Left lung (tissue), 4 donors: ENCODE measurements at regions not wholly inside any gene's neighbourhood (a gene's known extent, or its start where the extent isn't known, plus 50 kb on each side); places are given as distances from the start of the nearest gene placed in this dataset.
A peak's percentile ranks its signal among the peaks of the same experiment; 100 is the strongest.
"Not testable (repeated sequence)": the region's sequence is repeated elsewhere in the genome, so short reads cannot be mapped to it uniquely, and the experiment has no call there.

ENCODE experiments used
- ATAC-seq: fragments of 200-7000 bp; cut with Tn5 transposase; one replicate; pipeline ENCODE4 v1.9.1; 2020; ENCODE audit warnings: moderate library complexity
- DNase-seq, 4 donors: peaks; one replicate each; pipeline ENCODE4 v3.0.0-alpha.2; 2013 to 2020
- H3K27ac ChIP-seq, 2 donors: fragments of 200-600 bp; sonication (generic) in 1 of 2; one replicate each; pipeline versions ENCODE4 v1.5.0 to v1.8.0; 2020 to 2021
- H3K27me3 ChIP-seq, 2 donors: fragments of 200-600 bp; sonication (generic) in 1 of 2; one replicate each; pipeline versions ENCODE4 v1.5.0 to v1.8.0; 2020 to 2021
- H3K36me3 ChIP-seq, 2 donors: fragments of 200-600 bp; sonication (generic) in 1 of 2; one replicate each; pipeline versions ENCODE4 v1.5.0 to v1.8.0; 2020 to 2021
- H3K4me1 ChIP-seq, 2 donors: fragments of 200-600 bp; one replicate each; pipeline ENCODE4 v1.8.0; 2021
- H3K4me3 ChIP-seq, 2 donors: fragments of 200-600 bp; sonication (generic) in 1 of 2; one replicate each; pipeline versions ENCODE4 v1.5.0 to v1.8.0; 2020 to 2021; ENCODE audit warnings: mild to moderate bottlenecking in 1 of 2
- H3K9me3 ChIP-seq, 2 donors: fragments of 200-600 bp; sonication (generic) in 1 of 2; one replicate each; pipeline versions ENCODE4 v1.5.0 to v1.8.0; 2020 to 2021
- CTCF ChIP-seq, 2 donors: fragments of 200-600 bp; sonication (generic) in 1 of 2; IDR thresholded peaks; one replicate each; pipeline versions ENCODE4 v1.5.0 to v1.8.0; 2021; ENCODE audit warnings: antibody characterized with exemption in 2 of 2
- intact Hi-C, 2 donors: fragments of 100-400 bp; cut with DNase I; formaldehyde crosslinking; loops; one replicate each; pipeline versions ENCODE4 v1.11.2 to v1.14.2; 2022
- donor health status: DM: no; HTN: yes; CAD: no.
- donor health status: DM: no; HTN: no; CAD: no.

GRCh38 chr12:38411946-38412345 is 95.4 kb downstream of the ALG10B start:
- no peaks in the 10 kb centered on the region for H3K4me1 ChIP-seq
- H3K9me3 ChIP-seq: peaks cover 0 to 2% of the 10 kb centered on the region in 2 donors
- intact Hi-C loops: no loop called here
- TF ChIP-seq CTCF (IDR thresholded peaks at IDR 0.05): no peak
- H3K27me3 ChIP-seq: no peaks in the 10 kb centered on the region
- H3K4me3 ChIP-seq: no peak overlapping the region
- H3K36me3 ChIP-seq: no peaks in the 10 kb centered on the region
- DNase-seq (no peak), ATAC-seq (no peak)
- no peak overlapping the region for H3K27ac ChIP-seq

GRCh38 chr12:38417101-38417500 is 100.5 kb downstream of the ALG10B start:
- no peak for DNase-seq
- Histone ChIP-seq H3K9me3 (peaks cover 0 to 3% of the 10 kb centered on the region in 2 donors), H3K4me3 (no peak overlapping the region), H3K27me3 (no peaks in the 10 kb centered on the region), H3K27ac (no peak overlapping the region), H3K36me3 (no peaks in the 10 kb centered on the region), H3K4me1 (no peaks in the 10 kb centered on the region)
- intact Hi-C loops: no loop called here
- no peak for ATAC-seq
- no peak for TF ChIP-seq CTCF (IDR thresholded peaks at IDR 0.05)

- Histone ChIP-seq H3K27ac (no peak overlapping the region), H3K4me1 (no peaks in the 10 kb centered on the region), H3K9me3 (peaks cover 0 to 6% of the 10 kb centered on the region in 2 donors), H3K36me3 (no peaks in the 10 kb centered on the region), H3K27me3 (no peaks in the 10 kb centered on the region), H3K4me3 (no peak overlapping the region)
- DNase-seq: no peak
- no peak for TF ChIP-seq CTCF (IDR thresholded peaks at IDR 0.05)
- intact Hi-C loops: no loop called here
- ATAC-seq: no peak
Measured at GRCh38 chr12:38424436-38424835, 107.9 kb downstream of the ALG10B start.

- no peak for TF ChIP-seq CTCF (IDR thresholded peaks at IDR 0.05)
- intact Hi-C loops: no loop called here
Measured at GRCh38 chr12:38427442-38427841, 110.9 kb downstream of the ALG10B start.

GRCh38 chr12:38431921-38432320 is 115.3 kb downstream of the ALG10B start:
- intact Hi-C loops: no loop called here
- no peak for DNase-seq
- ATAC-seq: no peak

More at GRCh38 chr12:38427442-38427841, 110.9 kb downstream of the ALG10B start:
- Histone ChIP-seq H3K27me3 (no peaks in the 10 kb centered on the region), H3K36me3 (no peaks in the 10 kb centered on the region), H3K4me3 (no peak overlapping the region), H3K27ac (no peak overlapping the region), H3K4me1 (no peaks in the 10 kb centered on the region), H3K9me3 (no peaks in the 10 kb centered on the region)
- no peak for DNase-seq
- no peak for ATAC-seq

GRCh38 chr12:38441871-38442281 is 125.3 kb downstream of the ALG10B start:
- H3K36me3 ChIP-seq, H3K4me1 ChIP-seq, intact Hi-C loops, H3K4me3 ChIP-seq, H3K27me3 ChIP-seq, ATAC-seq, H3K27ac ChIP-seq: not testable (repeated sequence)
- H3K9me3 ChIP-seq: peaks cover 0 to 13% of the 10 kb centered on the region in 2 donors
- peak in 1 of 4 donors; percentile 69 for DNase-seq

More at GRCh38 chr12:38431921-38432320, 115.3 kb downstream of the ALG10B start:
- Histone ChIP-seq H3K9me3 (peaks cover 0 to 2% of the 10 kb centered on the region in 2 donors), H3K4me1 (no peaks in the 10 kb centered on the region), H3K27me3 (no peaks in the 10 kb centered on the region), H3K27ac (no peak overlapping the region), H3K4me3 (no peak overlapping the region), H3K36me3 (no peaks in the 10 kb centered on the region)
- no peak for TF ChIP-seq CTCF (IDR thresholded peaks at IDR 0.05)
